A673 (cell line): ENCODE measurements at regions not wholly inside any gene's neighbourhood (a gene's known extent, or its start where the extent isn't known, plus 50 kb on each side); places are given as distances from the start of the nearest gene placed in this dataset.

Source experiments
- BruUV-seq: library from RNA; stranded (reverse); fragments of 400-500 nt; replicated peaks from 2 replicates; lab custom pipeline; 2021; lab: Mats Ljungman, UMichigan
- CTCF ChIA-PET: fragments of 300-600 bp; sonication (Branson Sonifier 250); formaldehyde crosslinking; loops from one replicate; lab custom pipeline; 2022; ENCODE audit warnings: antibody characterized with exemption; lab: Charles Lee
- POLR2A ChIA-PET: fragments of 300-600 bp; sonication (Branson Sonifier 250); formaldehyde crosslinking; loops from one replicate; lab custom pipeline; 2022; ENCODE audit warnings: antibody characterized with exemption; ENCODE audit not compliant: low non-redundant PET; lab: Charles Lee
- DNase-seq: peaks from one replicate; pipeline ENCODE4 v3.0.0-alpha.2; 2015; ENCODE audit warnings: low spot score
- H3K27ac ChIP-seq: fragments of 200-600 bp; sonication (generic); 2 replicates; pipeline ENCODE4 v1.5.1; 2016; ENCODE audit warnings: mixed run types, low read depth, mild to moderate bottlenecking, mixed read lengths, antibody characterized with exemption, low read length; ENCODE audit not compliant: poor library complexity, severe bottlenecking
- H3K27me3 ChIP-seq: fragments of 200-600 bp; sonication (generic); replicated peaks from 2 replicates; pipeline ENCODE4 v1.6.1; 2017; ENCODE audit warnings: mixed run types, low read depth, mild to moderate bottlenecking, mixed read lengths, antibody characterized with exemption, low read length; ENCODE audit not compliant: insufficient read depth, poor library complexity
- H3K36me3 ChIP-seq: fragments of 200-600 bp; sonication (generic); 2 replicates; pipeline ENCODE4 v1.6.1; 2016; ENCODE audit warnings: mixed run types, mild to moderate bottlenecking, mixed read lengths, antibody characterized with exemption, low read length; ENCODE audit not compliant: insufficient read depth, poor library complexity, severe bottlenecking
- H3K4me1 ChIP-seq: fragments of 200-600 bp; sonication (generic); 2 replicates; pipeline ENCODE4 v1.6.1; 2017; ENCODE audit warnings: mixed run types, mild to moderate bottlenecking, mixed read lengths, antibody characterized with exemption, low read length; ENCODE audit not compliant: insufficient read depth, poor library complexity, severe bottlenecking
- H3K4me3 ChIP-seq: fragments of 200-600 bp; sonication (generic); 2 replicates; pipeline ENCODE4 v1.5.1; 2016; ENCODE audit warnings: low read depth, mixed run types, mild to moderate bottlenecking, mixed read lengths, low read length; ENCODE audit not compliant: poor library complexity, severe bottlenecking
- H3K9me3 ChIP-seq: fragments of 200-600 bp; sonication (generic); 2 replicates; pipeline ENCODE4 v1.6.1; 2016; ENCODE audit warnings: mixed run types, low read depth, mild to moderate bottlenecking, mixed read lengths, antibody characterized with exemption, low read length; ENCODE audit not compliant: poor library complexity, severe bottlenecking
- EZH2 ChIP-seq: fragments of 200-600 bp; sonication (generic); IDR thresholded peaks from 2 replicates; pipeline ENCODE4 v1.6.1; 2017; ENCODE audit warnings: borderline replicate concordance, low read depth, mild to moderate bottlenecking, mixed read lengths, antibody characterized with exemption, low read length; ENCODE audit not compliant: poor library complexity, severe bottlenecking
- intact Hi-C: fragments of 100-400 bp; cut with micrococcal nuclease; formaldehyde crosslinking; loops from one replicate; pipeline ENCODE4 v1.10.0; 2022; ENCODE audit not compliant: unreplicated experiment
- TF ChIP-seq, protein P1 (sequence below): fragments of 300-800, 200-600 bp; sonication (generic); conservative IDR thresholded peaks from 2 replicates; pipeline ENCODE4 v1.5.1; 2017; ENCODE audit warnings: low read depth, mild to moderate bottlenecking, antibody characterized with exemption, low read length, moderate library complexity, mixed read lengths

DNA sequence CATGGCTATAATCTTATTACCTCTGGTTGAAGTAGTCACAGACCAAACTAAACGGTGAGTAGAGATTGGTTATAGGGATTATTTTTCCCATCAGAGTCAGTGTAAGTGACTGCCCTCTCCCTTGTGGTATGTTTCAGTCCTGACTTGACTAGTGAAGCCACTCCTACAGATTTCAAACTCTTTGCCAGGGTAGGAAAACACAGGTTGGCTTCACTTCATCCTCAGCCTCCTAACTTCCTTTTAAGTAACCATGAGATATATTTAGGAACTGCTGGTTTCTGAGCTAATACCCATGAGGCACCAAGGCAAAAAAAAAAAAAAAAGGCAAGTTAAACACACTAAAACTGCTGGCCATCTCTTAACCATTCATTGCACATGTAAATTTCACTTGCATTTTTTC lies 349.2 kb upstream of the MCTP2 start:
- no peaks in the 10 kb centered on the region for H3K36me3 ChIP-seq
- peaks cover 7% of the 10 kb centered on the region for H3K4me1 ChIP-seq
- no peaks in the 10 kb centered on the region for H3K9me3 ChIP-seq
- no peaks in the 10 kb centered on the region for H3K27me3 ChIP-seq
- ChIA-PET CTCF (interaction anchor here (1.6 kb wide), 1 partner anchor 238 kb away, joined by 4 read pairs; no protein-coding TSS in a partner anchor), POLR2A (no interaction called here)
- no TSS peak for BruUV-seq
- TF ChIP-seq, protein P1, sequence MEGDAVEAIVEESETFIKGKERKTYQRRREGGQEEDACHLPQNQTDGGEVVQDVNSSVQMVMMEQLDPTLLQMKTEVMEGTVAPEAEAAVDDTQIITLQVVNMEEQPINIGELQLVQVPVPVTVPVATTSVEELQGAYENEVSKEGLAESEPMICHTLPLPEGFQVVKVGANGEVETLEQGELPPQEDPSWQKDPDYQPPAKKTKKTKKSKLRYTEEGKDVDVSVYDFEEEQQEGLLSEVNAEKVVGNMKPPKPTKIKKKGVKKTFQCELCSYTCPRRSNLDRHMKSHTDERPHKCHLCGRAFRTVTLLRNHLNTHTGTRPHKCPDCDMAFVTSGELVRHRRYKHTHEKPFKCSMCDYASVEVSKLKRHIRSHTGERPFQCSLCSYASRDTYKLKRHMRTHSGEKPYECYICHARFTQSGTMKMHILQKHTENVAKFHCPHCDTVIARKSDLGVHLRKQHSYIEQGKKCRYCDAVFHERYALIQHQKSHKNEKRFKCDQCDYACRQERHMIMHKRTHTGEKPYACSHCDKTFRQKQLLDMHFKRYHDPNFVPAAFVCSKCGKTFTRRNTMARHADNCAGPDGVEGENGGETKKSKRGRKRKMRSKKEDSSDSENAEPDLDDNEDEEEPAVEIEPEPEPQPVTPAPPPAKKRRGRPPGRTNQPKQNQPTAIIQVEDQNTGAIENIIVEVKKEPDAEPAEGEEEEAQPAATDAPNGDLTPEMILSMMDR: no peak
- no peak for TF ChIP-seq EZH2
- intact Hi-C loops: no loop called here
- H3K27ac ChIP-seq: no peak overlapping the region
- no peak for DNase-seq
- no peak overlapping the region for H3K4me3 ChIP-seq

DNA sequence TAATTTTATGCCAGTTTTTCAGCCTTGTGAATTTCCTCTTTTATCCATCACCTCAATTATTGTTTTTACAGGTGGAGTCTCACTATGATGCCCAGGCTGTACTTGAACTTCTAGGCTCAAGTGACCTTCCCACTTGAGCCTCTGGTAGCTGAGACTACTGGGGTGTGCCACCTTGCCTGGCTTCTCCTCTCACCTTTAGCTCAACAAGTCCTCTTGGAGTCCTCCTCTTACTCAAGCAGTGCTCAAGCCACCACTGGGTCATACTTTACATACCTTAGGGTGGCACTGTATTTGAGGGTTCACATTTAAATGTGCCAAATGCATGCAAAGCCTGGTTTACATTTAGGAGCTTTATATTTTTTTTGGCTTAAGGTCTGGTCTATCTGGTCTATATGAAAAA lies 350.1 kb upstream of the MCTP2 start:
- Histone ChIP-seq H3K27ac (no peak overlapping the region), H3K4me1 (peaks cover 7% of the 10 kb centered on the region), H3K9me3 (no peaks in the 10 kb centered on the region), H3K36me3 (no peaks in the 10 kb centered on the region), H3K27me3 (no peaks in the 10 kb centered on the region), H3K4me3 (no peak overlapping the region)
- ChIA-PET CTCF (no interaction called here), POLR2A (no interaction called here)
- TF ChIP-seq, protein P1: no peak
- TF ChIP-seq EZH2: no peak
- BruUV-seq: no TSS peak
- intact Hi-C loops: no loop called here
- DNase-seq: no peak

DNA sequence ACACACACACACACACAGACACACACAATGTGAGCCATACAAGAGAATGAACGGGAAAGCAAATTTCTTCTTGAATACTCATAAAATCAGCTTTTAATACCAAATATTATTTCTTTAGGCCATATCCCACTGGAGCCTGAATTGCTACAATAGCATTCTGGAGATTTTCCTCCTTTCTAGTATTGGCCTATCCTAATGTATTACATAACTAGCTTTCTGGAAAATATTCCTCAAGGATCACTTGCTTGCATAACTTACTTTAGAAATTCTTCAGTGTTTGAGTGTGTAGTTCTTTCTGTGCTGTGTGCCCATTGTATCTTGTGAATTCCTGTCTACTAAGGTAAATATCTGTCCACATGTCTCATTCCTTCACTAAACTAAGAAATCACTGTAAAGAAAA lies 351.0 kb upstream of the MCTP2 start:
- intact Hi-C loops: no loop called here
- H3K36me3 ChIP-seq: no peaks in the 10 kb centered on the region
- TF ChIP-seq, protein P1: no peak
- TF ChIP-seq EZH2: no peak
- BruUV-seq: no TSS peak
- no peak for DNase-seq
- CTCF ChIA-PET: no interaction called here
- H3K27me3 ChIP-seq: no peaks in the 10 kb centered on the region
- no peak overlapping the region for H3K27ac ChIP-seq
- H3K4me3 ChIP-seq: no peak overlapping the region
- peaks cover 7% of the 10 kb centered on the region for H3K4me1 ChIP-seq
- no peaks in the 10 kb centered on the region for H3K9me3 ChIP-seq
- POLR2A ChIA-PET: no interaction called here
